KBM-7 (cell line): ENCODE measurements at regions not wholly inside any gene's neighbourhood (a gene's known extent, or its start where the extent isn't known, plus 50 kb on each side); places are given as distances from the start of the nearest gene placed in this dataset.
A peak's percentile ranks its signal among the peaks of the same experiment; 100 is the strongest.

Source experiments
- DNase-seq: peaks from one replicate; pipeline ENCODE4 v3.0.0-alpha.2; 2015
- in situ Hi-C: fragments of 300-500 bp; cut with MboI; formaldehyde crosslinking; loops from 2 replicates; pipeline ENCODE4 v1.14.3; 2020; ENCODE audit warnings: low sequenced_read_pairs, low pct_unique_long_range_greater_than_20kb, mixed read lengths

- in situ Hi-C loops, result no loop called here
- no peak for DNase-seq
Measured at GRCh38 chr5:74061292-74061691, 435.3 kb downstream of the ARHGEF28 start.

GRCh38 chr5:74059706-74060105 is 433.7 kb downstream of the ARHGEF28 start:
- in situ Hi-C loops, result no loop called here

GRCh38 chr5:74056789-74057164 is 430.8 kb downstream of the ARHGEF28 start:
- in situ Hi-C loops, result no loop called here

More at GRCh38 chr5:74059706-74060105, 433.7 kb downstream of the ARHGEF28 start:
- no peak for DNase-seq

GRCh38 chr5:74056107-74056788 is 430.3 kb downstream of the ARHGEF28 start:
- in situ Hi-C loops, result no loop called here
- no peak for DNase-seq

More at GRCh38 chr5:74056789-74057164, 430.8 kb downstream of the ARHGEF28 start:
- no peak for DNase-seq

GRCh38 chr5:74055486-74056106 is 429.6 kb downstream of the ARHGEF28 start:
- in situ Hi-C loops, result no loop called here
- DNase-seq, result no peak

GRCh38 chr5:74054641-74055421 is 428.8 kb downstream of the ARHGEF28 start:
- no peak for DNase-seq
- in situ Hi-C loops, result no loop called here

GRCh38 chr5:74054139-74054538 is 428.1 kb downstream of the ARHGEF28 start:
- in situ Hi-C loops, result no loop called here
- DNase-seq, result no peak

- DNase-seq, result no peak
- in situ Hi-C loops, result no loop called here
Measured at GRCh38 chr5:74052441-74053221, 426.6 kb downstream of the ARHGEF28 start.

- in situ Hi-C loops, result no loop called here
- DNase-seq, result no peak
Measured at GRCh38 chr5:74051076-74051475, 425.1 kb downstream of the ARHGEF28 start.

GRCh38 chr5:74044936-74045335 is 418.9 kb downstream of the ARHGEF28 start:
- no peak for DNase-seq
- in situ Hi-C loops, result no loop called here

- in situ Hi-C loops, result no loop called here
- no peak for DNase-seq
Measured at GRCh38 chr5:74042959-74043358, 417.0 kb downstream of the ARHGEF28 start.

- DNase-seq, result no peak
- in situ Hi-C loops, result no loop called here
Measured at GRCh38 chr5:74042559-74042958, 416.6 kb downstream of the ARHGEF28 start.

GRCh38 chr5:74041913-74042312 is 415.9 kb downstream of the ARHGEF28 start:
- no peak for DNase-seq
- in situ Hi-C loops, result no loop called here

GRCh38 chr5:74040811-74041491 is 415.0 kb downstream of the ARHGEF28 start:
- in situ Hi-C loops, result no loop called here
- DNase-seq, result no peak

GRCh38 chr5:74040065-74040551 is 414.1 kb downstream of the ARHGEF28 start:
- DNase-seq, result no peak
- in situ Hi-C loops, result no loop called here

- DNase-seq, result no peak
- in situ Hi-C loops, result no loop called here
Measured at GRCh38 chr5:74037321-74037720, 411.3 kb downstream of the ARHGEF28 start.

GRCh38 chr5:74035521-74035937 is 409.5 kb downstream of the ARHGEF28 start:
- peak; percentile 33 for DNase-seq
- in situ Hi-C loops, result no loop called here

GRCh38 chr5:74034733-74035132 is 408.7 kb downstream of the ARHGEF28 start:
- in situ Hi-C loops, result no loop called here
- no peak for DNase-seq

- DNase-seq, result no peak
- in situ Hi-C loops, result no loop called here
Measured at GRCh38 chr5:74032617-74033016, 406.6 kb downstream of the ARHGEF28 start.
